ENCODE measurements at regions not wholly inside any gene's neighbourhood (a gene's known extent, or its start where the extent isn't known, plus 50 kb on each side); places are given as distances from the start of the nearest gene placed in this dataset.

DNA sequence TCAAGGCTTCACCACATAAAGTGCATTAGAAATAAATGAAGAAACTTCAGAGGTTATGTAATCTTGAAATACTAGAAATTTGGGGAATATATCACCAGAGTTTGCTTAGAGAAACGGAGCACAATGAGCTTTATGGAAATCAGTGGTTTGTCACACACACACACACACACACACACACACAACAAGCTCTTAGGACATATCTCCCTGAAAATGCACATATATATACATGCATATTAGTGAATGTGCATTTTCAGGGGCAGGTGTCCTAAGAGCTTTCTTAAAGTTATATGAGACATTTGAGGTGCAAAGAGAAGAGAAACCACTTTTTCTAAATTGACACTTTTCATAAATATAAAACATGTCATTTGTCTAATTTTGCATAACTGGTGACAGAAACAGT lies 93.7 kb upstream of the CARD18 start:
- no peak overlapping the region for H2AFZ ChIP-seq (ENCODE audit: control insufficient read depth, low read depth, low read length)
- ChIA-PET CTCF (no interaction called here), RAD21 (ENCODE audit: unreplicated experiment) (no interaction called here), SMC1A (ENCODE audit: uncharacterized antibody, unreplicated experiment) (no interaction called here), POLR2A (no interaction called here)
- H4K20me1 ChIP-seq (ENCODE audit: control insufficient read depth, insufficient read depth), result no peaks in the 10 kb centered on the region
- H3K9ac ChIP-seq (ENCODE audit: control insufficient read depth, insufficient read depth, low read length), result no peak overlapping the region
- FAIRE-seq (no peak), ATAC-seq (no peak), DNase-seq (ENCODE audit: low read depth, low spot score) (no peak)
- TF ChIP-seq SIX5 (IDR thresholded peaks at IDR 0.05; ENCODE audit: low read depth, low read length, severe bottlenecking) (no peak), ZNF207 (IDR thresholded peaks at IDR 0.05; ENCODE audit: borderline replicate concordance) (no peak), BRCA1 (IDR thresholded peaks at IDR 0.05; ENCODE audit: low read depth, low read length) (no peak), RCOR1 (conservative IDR thresholded peaks at IDR 0.05; ENCODE audit: low read depth, low read length) (no peak), CREM (IDR thresholded peaks at IDR 0.05; ENCODE audit: low read depth) (no peak), DPF2 (IDR thresholded peaks at IDR 0.05) (no peak)
- TF ChIP-seq, protein P1, sequence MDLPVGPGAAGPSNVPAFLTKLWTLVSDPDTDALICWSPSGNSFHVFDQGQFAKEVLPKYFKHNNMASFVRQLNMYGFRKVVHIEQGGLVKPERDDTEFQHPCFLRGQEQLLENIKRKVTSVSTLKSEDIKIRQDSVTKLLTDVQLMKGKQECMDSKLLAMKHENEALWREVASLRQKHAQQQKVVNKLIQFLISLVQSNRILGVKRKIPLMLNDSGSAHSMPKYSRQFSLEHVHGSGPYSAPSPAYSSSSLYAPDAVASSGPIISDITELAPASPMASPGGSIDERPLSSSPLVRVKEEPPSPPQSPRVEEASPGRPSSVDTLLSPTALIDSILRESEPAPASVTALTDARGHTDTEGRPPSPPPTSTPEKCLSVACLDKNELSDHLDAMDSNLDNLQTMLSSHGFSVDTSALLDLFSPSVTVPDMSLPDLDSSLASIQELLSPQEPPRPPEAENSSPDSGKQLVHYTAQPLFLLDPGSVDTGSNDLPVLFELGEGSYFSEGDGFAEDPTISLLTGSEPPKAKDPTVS (IDR thresholded peaks at IDR 0.05; ENCODE audit: low read depth, low read length), result no peak
- TF ChIP-seq, protein P2, sequence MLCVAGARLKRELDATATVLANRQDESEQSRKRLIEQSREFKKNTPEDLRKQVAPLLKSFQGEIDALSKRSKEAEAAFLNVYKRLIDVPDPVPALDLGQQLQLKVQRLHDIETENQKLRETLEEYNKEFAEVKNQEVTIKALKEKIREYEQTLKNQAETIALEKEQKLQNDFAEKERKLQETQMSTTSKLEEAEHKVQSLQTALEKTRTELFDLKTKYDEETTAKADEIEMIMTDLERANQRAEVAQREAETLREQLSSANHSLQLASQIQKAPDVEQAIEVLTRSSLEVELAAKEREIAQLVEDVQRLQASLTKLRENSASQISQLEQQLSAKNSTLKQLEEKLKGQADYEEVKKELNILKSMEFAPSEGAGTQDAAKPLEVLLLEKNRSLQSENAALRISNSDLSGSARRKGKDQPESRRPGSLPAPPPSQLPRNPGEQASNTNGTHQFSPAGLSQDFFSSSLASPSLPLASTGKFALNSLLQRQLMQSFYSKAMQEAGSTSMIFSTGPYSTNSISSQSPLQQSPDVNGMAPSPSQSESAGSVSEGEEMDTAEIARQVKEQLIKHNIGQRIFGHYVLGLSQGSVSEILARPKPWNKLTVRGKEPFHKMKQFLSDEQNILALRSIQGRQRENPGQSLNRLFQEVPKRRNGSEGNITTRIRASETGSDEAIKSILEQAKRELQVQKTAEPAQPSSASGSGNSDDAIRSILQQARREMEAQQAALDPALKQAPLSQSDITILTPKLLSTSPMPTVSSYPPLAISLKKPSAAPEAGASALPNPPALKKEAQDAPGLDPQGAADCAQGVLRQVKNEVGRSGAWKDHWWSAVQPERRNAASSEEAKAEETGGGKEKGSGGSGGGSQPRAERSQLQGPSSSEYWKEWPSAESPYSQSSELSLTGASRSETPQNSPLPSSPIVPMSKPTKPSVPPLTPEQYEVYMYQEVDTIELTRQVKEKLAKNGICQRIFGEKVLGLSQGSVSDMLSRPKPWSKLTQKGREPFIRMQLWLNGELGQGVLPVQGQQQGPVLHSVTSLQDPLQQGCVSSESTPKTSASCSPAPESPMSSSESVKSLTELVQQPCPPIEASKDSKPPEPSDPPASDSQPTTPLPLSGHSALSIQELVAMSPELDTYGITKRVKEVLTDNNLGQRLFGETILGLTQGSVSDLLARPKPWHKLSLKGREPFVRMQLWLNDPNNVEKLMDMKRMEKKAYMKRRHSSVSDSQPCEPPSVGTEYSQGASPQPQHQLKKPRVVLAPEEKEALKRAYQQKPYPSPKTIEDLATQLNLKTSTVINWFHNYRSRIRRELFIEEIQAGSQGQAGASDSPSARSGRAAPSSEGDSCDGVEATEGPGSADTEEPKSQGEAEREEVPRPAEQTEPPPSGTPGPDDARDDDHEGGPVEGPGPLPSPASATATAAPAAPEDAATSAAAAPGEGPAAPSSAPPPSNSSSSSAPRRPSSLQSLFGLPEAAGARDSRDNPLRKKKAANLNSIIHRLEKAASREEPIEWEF (IDR thresholded peaks at IDR 0.05; ENCODE audit: insufficient replicate concordance, low read depth, low read length), result no peak
- TF ChIP-seq, protein P3, sequence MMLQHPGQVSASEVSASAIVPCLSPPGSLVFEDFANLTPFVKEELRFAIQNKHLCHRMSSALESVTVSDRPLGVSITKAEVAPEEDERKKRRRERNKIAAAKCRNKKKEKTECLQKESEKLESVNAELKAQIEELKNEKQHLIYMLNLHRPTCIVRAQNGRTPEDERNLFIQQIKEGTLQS (IDR thresholded peaks at IDR 0.05; ENCODE audit: borderline replicate concordance, extremely low read depth, low read depth, low read length), result no peak
- H3K27ac ChIP-seq (ENCODE audit: control insufficient read depth, insufficient read depth), result no peak overlapping the region
- 0% methylated on average over 1 of the region's 1 CpG for WGBS (ENCODE audit: insufficient coverage, insufficient replicate concordance, low lambda C conversion rate, missing lambda C conversion rate)
- no peaks in the 10 kb centered on the region for H3K79me2 ChIP-seq (ENCODE audit: control insufficient read depth, insufficient read depth, low read length)
- no peaks in the 10 kb centered on the region for H3K36me3 ChIP-seq (ENCODE audit: control insufficient read depth in 2 of 2, insufficient read depth in 2 of 2, low read length in 1 of 2)
- H3K4me1 ChIP-seq (ENCODE audit: control insufficient read depth, insufficient read depth, low read length), result no peaks in the 10 kb centered on the region
- H3K4me2 ChIP-seq (ENCODE audit: control insufficient read depth, insufficient read depth), result no peak overlapping the region
- H3K4me3 ChIP-seq, result no peak overlapping the region
- no peaks in the 10 kb centered on the region for H3K27me3 ChIP-seq (replicated peaks in 1 of 2; ENCODE audit: control insufficient read depth in 2 of 2, insufficient read depth in 2 of 2, low read length in 1 of 2)
- intact Hi-C loops (cut with micrococcal nuclease; ENCODE audit: unreplicated experiment), result no loop called here
- no peaks in the 10 kb centered on the region for H3K9me3 ChIP-seq (replicated peaks; ENCODE audit: control insufficient read depth, insufficient read depth, low read length)
- in situ Hi-C loops (cut with MboI), result no loop called here
- no TSS peak for BruUV-seq (replicated peaks)

Measured in GM12878 (cell line).